Heart right ventricle (tissue), 16 donors: ENCODE measurements at regions not wholly inside any gene's neighbourhood (a gene's known extent, or its start where the extent isn't known, plus 50 kb on each side); places are given as distances from the start of the nearest gene placed in this dataset.

Experiments
- ATAC-seq, 8 donors: fragments of 200-7000 bp; cut with Tn5 transposase; one replicate each; pipeline ENCODE4 v1.9.1; 2020; ENCODE audit warnings: mild to moderate bottlenecking in 8 of 8, moderate library complexity in 8 of 8, moderate number of reproducible peaks in 1 of 8
- DNase-seq, 2 donors: peaks; one replicate each; pipeline ENCODE4 v3.0.0-alpha.2; 2020
- H3K27ac ChIP-seq, 10 donors: fragments of 200-600 bp; sonication (generic) in 2 of 10; one replicate each; pipeline versions ENCODE4 v1.5.0 to v1.8.0; 2020 to 2022; ENCODE audit warnings: mild to moderate bottlenecking in 3 of 10
- H3K27me3 ChIP-seq, 7 donors: fragments of 200-600 bp; one replicate each; pipeline ENCODE4 v1.8.0; 2021 to 2022; ENCODE audit warnings: mild to moderate bottlenecking in 2 of 7
- H3K36me3 ChIP-seq, 9 donors: fragments of 200-600 bp; sonication (generic) in 1 of 9; one replicate each; pipeline versions ENCODE4 v1.5.0 to v1.8.0; 2020 to 2022; ENCODE audit warnings: mild to moderate bottlenecking in 2 of 9
- H3K4me1 ChIP-seq, 9 donors: fragments of 200-600 bp; sonication (generic) in 1 of 9; one replicate each; pipeline versions ENCODE4 v1.5.0 to v1.8.0; 2020 to 2022; ENCODE audit warnings: mild to moderate bottlenecking in 4 of 9
- H3K4me3 ChIP-seq, 10 donors: fragments of 200-600 bp; sonication (generic) in 2 of 10; one replicate each; pipeline versions ENCODE4 v1.5.0 to v1.8.0; 2020 to 2022; ENCODE audit warnings: mild to moderate bottlenecking in 7 of 10, moderate library complexity in 2 of 10
- H3K9me3 ChIP-seq, 11 donors: fragments of 200-600 bp in 10 of 11; sonication (generic) in 2 of 11; one replicate each; pipeline versions ENCODE4 v1.5.0 to v1.8.0; 2013 to 2022; ENCODE audit warnings: mild to moderate bottlenecking in 2 of 11, control low read depth in 1 of 11, moderate library complexity in 1 of 11
- CTCF ChIP-seq, 9 donors: fragments of 200-600 bp; sonication (generic) in 2 of 9; IDR thresholded peaks; one replicate each; pipeline versions ENCODE4 v1.5.0 to v1.8.0; 2021 to 2022; ENCODE audit warnings: antibody characterized with exemption in 9 of 9, mild to moderate bottlenecking in 5 of 9, moderate library complexity in 1 of 9
- WGBS, 2 donors: extraction: QIAGEN DNeasy Blood & Tissue Kit; methylation state at CpG; one replicate each; pipeline ENCODE4 v1.1.7; 2013; ENCODE audit warnings: inconsistent platforms in 1 of 2; 5-methylcytosine and 5-hydroxymethylcytosine counted together
- intact Hi-C, 10 donors: fragments of 100-400 bp; cut with DNase I; formaldehyde crosslinking; loops; one replicate each; pipeline versions ENCODE4 v1.11.1 to v1.14.2; 2022
- donor health status: Arrhythmogenic right ventricular cardiomyopathy.
- donor health status: ischemic (EF 13 %, LVEDD 7.1; RV severe dilation, severe dysfunction).
- donor health status: healthy with polysubstance abuse.
- donor health status: DM: no; HTN: yes; CAD: no.
- donor health status: DM: no; HTN: no; CAD: no.
- donor health status: ischemic (EF 25% LVEDD 6.9; RV normal size, moderate dysfunction).
- donor health status: ischemic (EF 25% LVEDD 5.7; RV mildly dilated, moderate dysfunction).
- donor health status: healthy.
- donor health status: DM: yes; HTN: yes; CAD: no.
- donor health status: Ischemic cardiomyopathy.
- donor health status: ischemic (EF 35%, LVEDD 5.7; RV mildly dilated, moderate dysfunction).
- donor health status: nonischemic (EF 11% LVEDD 7.7; RV severe dilation, severe dysfunction).
- donor health status: DM: yes; HTN: yes; CAD: no.
- donor health status: PGD.
- donor health status: ischemic (EF 29% LVEDD 5.4; RV normal size, mild dysfunction).
- donor health status: nonischemic (EF 23%, LVEDD 6.1; RV moderate dilation, normal function).

DNA sequence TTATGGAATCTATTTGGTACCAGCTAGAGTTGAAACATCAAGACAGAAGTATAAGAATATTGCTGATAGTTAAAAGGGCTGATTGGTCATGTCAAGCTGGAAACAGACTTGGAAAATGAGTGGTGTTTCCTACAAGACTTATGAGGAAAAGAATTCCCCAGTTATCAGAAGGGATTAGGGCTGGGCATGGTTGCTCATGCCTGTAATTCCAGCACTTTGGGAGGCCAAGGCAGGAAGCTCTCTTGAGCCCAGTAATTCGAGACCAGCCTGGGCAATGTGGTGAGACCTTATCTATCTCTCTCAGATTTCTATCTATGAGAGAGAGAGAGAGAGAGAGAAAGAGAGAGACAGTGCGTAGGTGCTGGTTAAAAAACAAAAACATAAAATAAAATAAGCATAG, 139.5 kb upstream of the PMFBP1 start:
- Histone ChIP-seq H3K9me3 (peaks cover 0 to 21% (median 4%) of the 10 kb centered on the region in 11 donors), H3K27me3 (no peaks in the 10 kb centered on the region), H3K4me3 (no peak overlapping the region), H3K4me1 (no peaks in the 10 kb centered on the region), H3K27ac (no peak overlapping the region), H3K36me3 (no peaks in the 10 kb centered on the region)
- no peak for DNase-seq
- 64 to 65% methylated on average over 2 of the region's 2 CpGs for WGBS, 2 donors
- no peak for TF ChIP-seq CTCF (IDR thresholded peaks at IDR 0.05)
- intact Hi-C loops = no loop called here
- no peak for ATAC-seq

DNA sequence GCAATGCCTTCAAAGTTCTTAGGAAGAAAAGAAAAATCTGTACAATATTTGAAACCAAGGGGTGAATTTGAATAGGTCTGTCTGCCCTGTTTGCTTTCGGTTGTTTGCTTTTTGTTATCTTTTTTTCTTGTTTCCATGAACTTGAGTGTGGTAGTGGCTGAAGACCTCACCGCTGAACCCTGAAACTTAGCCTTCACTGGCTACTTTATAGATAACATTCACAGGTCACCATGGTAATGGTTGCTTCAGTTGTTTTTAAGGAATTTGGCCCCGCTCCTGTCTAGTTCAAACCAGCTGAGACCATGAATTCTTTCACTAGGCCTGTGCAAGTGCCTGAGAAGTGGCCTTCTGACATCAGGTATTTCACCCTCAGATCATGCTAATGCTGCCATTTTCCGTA, 137.0 kb upstream of the PMFBP1 start:
- WGBS, 2 donors = 65 to 88% methylated on average over 4 of the region's 4 CpGs
- H3K27me3 ChIP-seq = no peaks in the 10 kb centered on the region
- H3K36me3 ChIP-seq = no peaks in the 10 kb centered on the region
- DNase-seq = no peak
- intact Hi-C loops = no loop called here
- H3K4me3 ChIP-seq = no peak overlapping the region
- no peak overlapping the region for H3K27ac ChIP-seq
- no peak for ATAC-seq
- no peaks in the 10 kb centered on the region for H3K4me1 ChIP-seq
- no peak for TF ChIP-seq CTCF (IDR thresholded peaks at IDR 0.05)
- H3K9me3 ChIP-seq = peaks cover 0 to 21% (median 4%) of the 10 kb centered on the region in 11 donors

DNA sequence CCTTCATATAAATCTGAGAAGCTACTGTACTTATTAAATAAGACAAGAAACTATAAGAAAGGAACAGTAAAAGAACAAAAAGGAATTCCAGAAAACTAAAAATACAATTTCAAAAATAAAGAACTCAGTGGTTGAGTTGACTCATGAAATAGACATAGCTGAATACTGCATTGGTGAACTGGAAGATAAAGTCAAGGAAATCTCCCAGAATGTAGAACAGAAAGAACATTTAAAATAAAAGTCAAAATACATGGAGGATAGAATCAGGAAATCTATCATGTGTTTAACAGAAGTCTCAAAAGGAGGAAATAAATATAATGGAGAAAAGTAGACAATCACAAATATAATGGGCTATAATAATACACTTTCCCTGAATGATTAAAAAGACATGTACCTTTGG, 136.4 kb upstream of the PMFBP1 start:
- Histone ChIP-seq H3K4me3 (no peak overlapping the region), H3K9me3 (peaks cover 0 to 21% (median 4%) of the 10 kb centered on the region in 11 donors), H3K27me3 (no peaks in the 10 kb centered on the region), H3K36me3 (no peaks in the 10 kb centered on the region), H3K4me1 (no peaks in the 10 kb centered on the region), H3K27ac (no peak overlapping the region)
- DNase-seq = no peak
- ATAC-seq = no peak
- intact Hi-C loops = no loop called here
- TF ChIP-seq CTCF (IDR thresholded peaks at IDR 0.05) = no peak

DNA sequence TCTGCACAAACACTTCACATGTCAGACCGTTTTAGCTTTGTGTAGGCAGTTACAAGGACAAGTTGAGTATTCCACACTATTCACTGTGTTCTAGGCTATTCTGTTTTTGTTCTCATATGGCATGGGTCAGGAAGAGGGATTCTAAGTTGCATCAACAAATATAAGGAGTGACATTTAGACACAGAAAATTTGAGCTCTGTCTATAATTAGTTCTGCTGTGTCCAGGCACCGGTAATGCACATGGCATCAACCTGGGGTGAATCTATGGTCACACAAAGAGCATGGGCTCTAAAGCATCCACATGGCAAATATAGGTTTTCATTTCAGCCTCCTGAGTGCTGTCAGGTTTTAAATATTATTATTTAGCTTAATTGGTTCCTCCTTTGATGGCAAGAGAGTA, 130.4 kb upstream of the PMFBP1 start:
- Histone ChIP-seq H3K27me3 (peaks cover 0 to 10% (median 0%) of the 10 kb centered on the region in 7 donors), H3K9me3 (peaks cover 0 to 11% (median 0%) of the 10 kb centered on the region in 11 donors), H3K4me3 (no peak overlapping the region), H3K36me3 (no peaks in the 10 kb centered on the region), H3K27ac (no peak overlapping the region), H3K4me1 (no peaks in the 10 kb centered on the region)
- TF ChIP-seq CTCF (IDR thresholded peaks at IDR 0.05) = no peak
- no peak for DNase-seq
- intact Hi-C loops = no loop called here
- ATAC-seq = no peak
- 38 to 64% methylated on average over 2 of the region's 2 CpGs for WGBS, 2 donors
